HL-60 (cell line): ENCODE measurements at regions not wholly inside any gene's neighbourhood (a gene's known extent, or its start where the extent isn't known, plus 50 kb on each side); places are given as distances from the start of the nearest gene placed in this dataset.

Experiments
- DNase-seq, 2 experiments: peaks; one replicate each; pipeline ENCODE4 v3.0.0-alpha.2; 2010 to 2020; ENCODE audit warnings: low read depth in 1 of 2, low spot score in 1 of 2
- H3K27ac ChIP-seq: fragments of 250-450 bp; sonication (Bioruptor Pico); replicated peaks from 2 replicates; pipeline ENCODE4 v1.5.1; 2020; ENCODE audit warnings: mild to moderate bottlenecking, moderate library complexity
- H3K27me3 ChIP-seq: fragments of 250-450 bp; sonication (Bioruptor Pico); 2 replicates; pipeline ENCODE4 v1.5.1; 2021; ENCODE audit warnings: mild to moderate bottlenecking, moderate library complexity; ENCODE audit not compliant: insufficient read depth, poor library complexity, severe bottlenecking
- H3K4me3 ChIP-seq: replicated peaks from 2 replicates; pipeline ENCODE4 v1.5.1; 2011; ENCODE audit warnings: mild to moderate bottlenecking, control low read depth, low read length; ENCODE audit not compliant: insufficient read depth
- GABPA ChIP-seq: IDR thresholded peaks from 2 replicates; pipeline ENCODE4 v1.6.1; 2012; ENCODE audit warnings: low read depth
- POLR2AphosphoS5 ChIP-seq: IDR thresholded peaks from 2 replicates; pipeline ENCODE4 v1.6.1; 2012; ENCODE audit warnings: low read depth
- SPI1 ChIP-seq: IDR thresholded peaks from 2 replicates; pipeline ENCODE4 v1.6.1; 2012; ENCODE audit warnings: low read depth, mild to moderate bottlenecking, borderline replicate concordance
- TF ChIP-seq, protein P1 (sequence below): IDR thresholded peaks from one replicate; pipeline ENCODE4 v1.5.1; 2011; ENCODE audit warnings: low read length, control low read depth, inconsistent platforms; ENCODE audit not compliant: insufficient read depth
- TF ChIP-seq, protein P2 (sequence below): IDR thresholded peaks from 2 replicates; pipeline ENCODE4 v1.6.1; 2012; ENCODE audit warnings: low read depth; ENCODE audit not compliant: insufficient replicate concordance

GRCh38 chr10:53093878-53094277 is 321.3 kb upstream of the MBL2 start:
- no peak for TF ChIP-seq GABPA
- TF ChIP-seq, protein P1, sequence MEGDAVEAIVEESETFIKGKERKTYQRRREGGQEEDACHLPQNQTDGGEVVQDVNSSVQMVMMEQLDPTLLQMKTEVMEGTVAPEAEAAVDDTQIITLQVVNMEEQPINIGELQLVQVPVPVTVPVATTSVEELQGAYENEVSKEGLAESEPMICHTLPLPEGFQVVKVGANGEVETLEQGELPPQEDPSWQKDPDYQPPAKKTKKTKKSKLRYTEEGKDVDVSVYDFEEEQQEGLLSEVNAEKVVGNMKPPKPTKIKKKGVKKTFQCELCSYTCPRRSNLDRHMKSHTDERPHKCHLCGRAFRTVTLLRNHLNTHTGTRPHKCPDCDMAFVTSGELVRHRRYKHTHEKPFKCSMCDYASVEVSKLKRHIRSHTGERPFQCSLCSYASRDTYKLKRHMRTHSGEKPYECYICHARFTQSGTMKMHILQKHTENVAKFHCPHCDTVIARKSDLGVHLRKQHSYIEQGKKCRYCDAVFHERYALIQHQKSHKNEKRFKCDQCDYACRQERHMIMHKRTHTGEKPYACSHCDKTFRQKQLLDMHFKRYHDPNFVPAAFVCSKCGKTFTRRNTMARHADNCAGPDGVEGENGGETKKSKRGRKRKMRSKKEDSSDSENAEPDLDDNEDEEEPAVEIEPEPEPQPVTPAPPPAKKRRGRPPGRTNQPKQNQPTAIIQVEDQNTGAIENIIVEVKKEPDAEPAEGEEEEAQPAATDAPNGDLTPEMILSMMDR = no peak
- no peak for TF ChIP-seq SPI1
- TF ChIP-seq POLR2AphosphoS5 = no peak
- TF ChIP-seq, protein P2, sequence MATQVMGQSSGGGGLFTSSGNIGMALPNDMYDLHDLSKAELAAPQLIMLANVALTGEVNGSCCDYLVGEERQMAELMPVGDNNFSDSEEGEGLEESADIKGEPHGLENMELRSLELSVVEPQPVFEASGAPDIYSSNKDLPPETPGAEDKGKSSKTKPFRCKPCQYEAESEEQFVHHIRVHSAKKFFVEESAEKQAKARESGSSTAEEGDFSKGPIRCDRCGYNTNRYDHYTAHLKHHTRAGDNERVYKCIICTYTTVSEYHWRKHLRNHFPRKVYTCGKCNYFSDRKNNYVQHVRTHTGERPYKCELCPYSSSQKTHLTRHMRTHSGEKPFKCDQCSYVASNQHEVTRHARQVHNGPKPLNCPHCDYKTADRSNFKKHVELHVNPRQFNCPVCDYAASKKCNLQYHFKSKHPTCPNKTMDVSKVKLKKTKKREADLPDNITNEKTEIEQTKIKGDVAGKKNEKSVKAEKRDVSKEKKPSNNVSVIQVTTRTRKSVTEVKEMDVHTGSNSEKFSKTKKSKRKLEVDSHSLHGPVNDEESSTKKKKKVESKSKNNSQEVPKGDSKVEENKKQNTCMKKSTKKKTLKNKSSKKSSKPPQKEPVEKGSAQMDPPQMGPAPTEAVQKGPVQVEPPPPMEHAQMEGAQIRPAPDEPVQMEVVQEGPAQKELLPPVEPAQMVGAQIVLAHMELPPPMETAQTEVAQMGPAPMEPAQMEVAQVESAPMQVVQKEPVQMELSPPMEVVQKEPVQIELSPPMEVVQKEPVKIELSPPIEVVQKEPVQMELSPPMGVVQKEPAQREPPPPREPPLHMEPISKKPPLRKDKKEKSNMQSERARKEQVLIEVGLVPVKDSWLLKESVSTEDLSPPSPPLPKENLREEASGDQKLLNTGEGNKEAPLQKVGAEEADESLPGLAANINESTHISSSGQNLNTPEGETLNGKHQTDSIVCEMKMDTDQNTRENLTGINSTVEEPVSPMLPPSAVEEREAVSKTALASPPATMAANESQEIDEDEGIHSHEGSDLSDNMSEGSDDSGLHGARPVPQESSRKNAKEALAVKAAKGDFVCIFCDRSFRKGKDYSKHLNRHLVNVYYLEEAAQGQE = no peak

GRCh38 chr10:53091574-53091973 is 319.0 kb upstream of the MBL2 start:
- TF ChIP-seq, protein P1 = no peak
- TF ChIP-seq GABPA (no peak), POLR2AphosphoS5 (no peak), SPI1 (no peak)
- TF ChIP-seq, protein P2 = no peak
- no peaks in the 10 kb centered on the region for H3K27me3 ChIP-seq
- no peak overlapping the region for H3K27ac ChIP-seq
- no peak for DNase-seq
- H3K4me3 ChIP-seq = no peak overlapping the region

More at GRCh38 chr10:53093878-53094277, 321.3 kb upstream of the MBL2 start:
- Histone ChIP-seq H3K4me3 (no peak overlapping the region), H3K27me3 (no peaks in the 10 kb centered on the region), H3K27ac (no peak overlapping the region)
- DNase-seq = no peak

DNA sequence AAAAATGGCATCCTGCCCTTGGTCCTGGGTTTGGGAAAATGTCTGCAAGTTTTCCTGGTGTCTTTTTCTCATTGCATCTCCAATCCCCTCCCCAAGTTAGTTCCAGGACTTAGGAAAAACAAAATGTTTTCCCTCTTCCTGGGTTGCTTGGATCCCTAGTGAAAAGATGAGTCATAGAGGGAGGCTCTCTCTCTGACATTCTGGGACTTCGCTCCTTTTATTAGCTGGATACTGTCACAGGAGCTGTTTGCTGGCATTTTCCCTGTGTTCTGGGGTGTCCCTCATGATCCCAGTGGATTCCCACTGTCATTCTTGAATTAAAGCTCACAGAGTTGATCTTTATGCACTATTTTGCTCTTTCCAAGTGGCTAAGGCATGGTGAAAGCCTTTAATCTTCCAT is 316.4 kb upstream of the MBL2 start:
- DNase-seq = no peak
- Histone ChIP-seq H3K27me3 (no peaks in the 10 kb centered on the region), H3K27ac (no peak overlapping the region), H3K4me3 (no peak overlapping the region)
- TF ChIP-seq POLR2AphosphoS5 (no peak), SPI1 (no peak), GABPA (no peak)
- TF ChIP-seq, protein P2 = no peak
- TF ChIP-seq, protein P1 = no peak
